ENCODE measurements at regions not wholly inside any gene's neighbourhood (a gene's known extent, or its start where the extent isn't known, plus 50 kb on each side); places are given as distances from the start of the nearest gene placed in this dataset.
"Not testable (repeated sequence)": the region's sequence is repeated elsewhere in the genome, so short reads cannot be mapped to it uniquely, and the experiment has no call there.

GRCh38 chr11:45403521-45403920, 117.4 kb upstream of the SYT13 start:
- not testable (repeated sequence) for DNase-seq

GRCh38 chr11:45402049-45402630, 116.0 kb upstream of the SYT13 start:
- no peak for DNase-seq

- DNase-seq: no peak
Observed at GRCh38 chr11:45400591-45400990, 114.5 kb upstream of the SYT13 start.

GRCh38 chr11:45399166-45399565, 113.0 kb upstream of the SYT13 start:
- DNase-seq: no peak

GRCh38 chr11:45398325-45398724, 112.2 kb upstream of the SYT13 start:
- no peak for DNase-seq

GRCh38 chr11:45396394-45396793, 110.3 kb upstream of the SYT13 start:
- DNase-seq: no peak

- no peak for DNase-seq
Observed at GRCh38 chr11:45395947-45396346, 109.8 kb upstream of the SYT13 start.

GRCh38 chr11:45395421-45395820, 109.3 kb upstream of the SYT13 start:
- no peak for DNase-seq

- DNase-seq: no peak
Observed at GRCh38 chr11:45394294-45395085, 108.3 kb upstream of the SYT13 start.

GRCh38 chr11:45393826-45394225, 107.7 kb upstream of the SYT13 start:
- DNase-seq: no peak

GRCh38 chr11:45393334-45393733, 107.2 kb upstream of the SYT13 start:
- no peak for DNase-seq

- no peak for DNase-seq
Observed at GRCh38 chr11:45392591-45393091, 106.5 kb upstream of the SYT13 start.

- DNase-seq: no peak
Observed at GRCh38 chr11:45392154-45392553, 106.0 kb upstream of the SYT13 start.

GRCh38 chr11:45391168-45391850, 105.2 kb upstream of the SYT13 start:
- DNase-seq: no peak

GRCh38 chr11:45390407-45390806, 104.3 kb upstream of the SYT13 start:
- DNase-seq: no peak

- no peak for DNase-seq
Observed at GRCh38 chr11:45388472-45388871, 102.3 kb upstream of the SYT13 start.

- not testable (repeated sequence) for DNase-seq
Observed at GRCh38 chr11:45387885-45388284, 101.7 kb upstream of the SYT13 start.

GRCh38 chr11:45386972-45387371, 100.8 kb upstream of the SYT13 start:
- DNase-seq: no peak

- DNase-seq: no peak
Observed at GRCh38 chr11:45385844-45386243, 99.7 kb upstream of the SYT13 start.

GRCh38 chr11:45385423-45385822, 99.3 kb upstream of the SYT13 start:
- DNase-seq: no peak

GRCh38 chr11:45384711-45385241, 98.6 kb upstream of the SYT13 start:
- DNase-seq: no peak

GRCh38 chr11:45384016-45384415, 97.9 kb upstream of the SYT13 start:
- no peak for DNase-seq

- peak; percentile 44 for DNase-seq
Observed at GRCh38 chr11:45383224-45383623, 97.1 kb upstream of the SYT13 start.
